Thyroid gland (tissue), 4 donors: ENCODE measurements at regions not wholly inside any gene's neighbourhood (a gene's known extent, or its start where the extent isn't known, plus 50 kb on each side); places are given as distances from the start of the nearest gene placed in this dataset.

ENCODE experiments used
- DNase-seq, 2 donors: peaks; one replicate each; pipeline ENCODE4 v3.0.0-alpha.2; 2019
- H3K27ac ChIP-seq, 3 donors: fragments of 200-600 bp; sonication (generic); 1 replicate in 2 of 3; 2 replicates in 1 of 3; pipeline ENCODE4 v1.5.1; 2016 to 2019; ENCODE audit warnings: mild to moderate bottlenecking in 1 of 3, moderate library complexity in 1 of 3
- H3K27me3 ChIP-seq: fragments of 200-600 bp; sonication (generic); one replicate; pipeline ENCODE4 v1.5.1; 2019
- H3K36me3 ChIP-seq, 2 donors: fragments of 200-600 bp; sonication (generic); one replicate each; pipeline ENCODE4 v1.5.1; 2016 to 2019
- H3K4me1 ChIP-seq, 2 donors: fragments of 200-600 bp; sonication (generic); one replicate each; pipeline ENCODE4 v1.5.1; 2017 to 2019
- H3K4me3 ChIP-seq, 3 donors: fragments of 200-600 bp; sonication (generic); replicated peaks in 1 of 3; 1 replicate in 2 of 3; 2 replicates in 1 of 3; pipeline ENCODE4 v1.5.1; 2016; ENCODE audit warnings: mild to moderate bottlenecking in 1 of 3
- H3K9me3 ChIP-seq: fragments of 200-600 bp; sonication (generic); one replicate; pipeline ENCODE4 v1.5.1; 2017
- POLR2A ChIP-seq, 2 donors: fragments of 450-650 bp; IDR thresholded peaks; one replicate each; pipeline ENCODE4 v1.6.1; 2017; ENCODE audit warnings: antibody characterized with exemption in 2 of 2, mild to moderate bottlenecking in 2 of 2, moderate library complexity in 1 of 2
- WGBS, 2 donors: methylation state at CpG; one replicate each; pipeline ENCODE4 v1.1.5; 2017; 5-methylcytosine and 5-hydroxymethylcytosine counted together
- intact Hi-C: fragments of 100-400 bp; cut with DNase I; formaldehyde crosslinking; loops from one replicate; pipeline ENCODE4 v1.15.1; 2023
- TF ChIP-seq, protein P1 (sequence below), 6 experiments: fragments of 200-600 bp in 3 of 6; fragments of 450-650 bp in 3 of 6; sonication (generic) in 3 of 6; IDR thresholded peaks; one replicate each; pipeline ENCODE4 v1.5.1; 2016 to 2019; ENCODE audit warnings: antibody characterized with exemption in 6 of 6, mild to moderate bottlenecking in 2 of 6, inconsistent platforms in 1 of 6, moderate library complexity in 1 of 6

DNA sequence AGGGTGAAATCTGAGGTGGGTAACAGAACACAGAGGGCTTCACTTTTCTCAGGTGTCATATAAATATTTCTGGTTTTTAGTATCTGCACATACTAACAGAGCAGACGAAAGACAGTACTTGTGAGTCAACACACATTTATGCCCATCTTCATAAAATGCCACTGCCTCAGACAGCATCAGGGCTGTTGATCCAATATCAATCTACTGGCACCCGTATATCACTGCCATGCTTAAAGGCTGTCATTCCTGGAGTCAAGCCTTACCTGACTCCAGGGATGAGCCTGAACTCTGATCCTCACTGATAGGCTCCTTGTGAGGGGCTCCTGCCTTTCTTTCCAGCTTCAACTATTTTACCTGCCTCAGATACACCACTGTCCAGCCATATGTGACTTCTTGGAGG, 595.7 kb downstream of the TFAP2B start:
- no peaks in the 10 kb centered on the region for H3K36me3 ChIP-seq
- no peak overlapping the region for H3K4me3 ChIP-seq
- H3K4me1 ChIP-seq: no peaks in the 10 kb centered on the region
- H3K27ac ChIP-seq: no peak overlapping the region
- TF ChIP-seq, protein P1, sequence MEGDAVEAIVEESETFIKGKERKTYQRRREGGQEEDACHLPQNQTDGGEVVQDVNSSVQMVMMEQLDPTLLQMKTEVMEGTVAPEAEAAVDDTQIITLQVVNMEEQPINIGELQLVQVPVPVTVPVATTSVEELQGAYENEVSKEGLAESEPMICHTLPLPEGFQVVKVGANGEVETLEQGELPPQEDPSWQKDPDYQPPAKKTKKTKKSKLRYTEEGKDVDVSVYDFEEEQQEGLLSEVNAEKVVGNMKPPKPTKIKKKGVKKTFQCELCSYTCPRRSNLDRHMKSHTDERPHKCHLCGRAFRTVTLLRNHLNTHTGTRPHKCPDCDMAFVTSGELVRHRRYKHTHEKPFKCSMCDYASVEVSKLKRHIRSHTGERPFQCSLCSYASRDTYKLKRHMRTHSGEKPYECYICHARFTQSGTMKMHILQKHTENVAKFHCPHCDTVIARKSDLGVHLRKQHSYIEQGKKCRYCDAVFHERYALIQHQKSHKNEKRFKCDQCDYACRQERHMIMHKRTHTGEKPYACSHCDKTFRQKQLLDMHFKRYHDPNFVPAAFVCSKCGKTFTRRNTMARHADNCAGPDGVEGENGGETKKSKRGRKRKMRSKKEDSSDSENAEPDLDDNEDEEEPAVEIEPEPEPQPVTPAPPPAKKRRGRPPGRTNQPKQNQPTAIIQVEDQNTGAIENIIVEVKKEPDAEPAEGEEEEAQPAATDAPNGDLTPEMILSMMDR (IDR thresholded peaks at IDR 0.05): no peak
- TF ChIP-seq POLR2A (IDR thresholded peaks at IDR 0.05): no peak
- no peak for DNase-seq
- no peaks in the 10 kb centered on the region for H3K27me3 ChIP-seq
- intact Hi-C loops: no loop called here
- H3K9me3 ChIP-seq: no peaks in the 10 kb centered on the region
- WGBS, 2 donors: 83 to 96% methylated on average over 2 of the region's 2 CpGs

DNA sequence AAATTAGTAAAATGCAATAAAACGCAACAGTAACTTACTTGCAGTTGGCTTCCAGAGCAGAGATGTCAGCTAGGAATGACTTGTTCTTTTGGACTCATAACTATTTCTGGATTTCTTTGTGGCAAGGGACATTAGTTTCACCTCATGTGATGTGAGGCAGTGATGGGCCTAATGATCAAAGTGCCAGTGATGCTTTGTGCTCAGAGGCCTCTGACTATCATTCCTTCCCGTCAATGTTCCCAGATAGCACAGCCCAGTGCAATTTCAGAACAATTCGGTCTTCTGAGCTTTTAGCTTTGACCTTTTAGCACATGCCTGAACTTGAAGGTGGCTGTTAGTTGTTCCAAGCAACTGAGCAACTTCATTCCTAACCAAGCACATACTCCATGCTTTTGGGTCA, 596.8 kb downstream of the TFAP2B start:
- Histone ChIP-seq H3K4me1 (no peaks in the 10 kb centered on the region), H3K27me3 (no peaks in the 10 kb centered on the region), H3K9me3 (no peaks in the 10 kb centered on the region), H3K4me3 (no peak overlapping the region), H3K27ac (no peak overlapping the region), H3K36me3 (no peaks in the 10 kb centered on the region)
- WGBS, 2 donors: 86 to 89% methylated on average over 3 of the region's 3 CpGs
- TF ChIP-seq POLR2A (IDR thresholded peaks at IDR 0.05): no peak
- TF ChIP-seq, protein P1 (IDR thresholded peaks at IDR 0.05): no peak
- DNase-seq: no peak
- intact Hi-C loops: no loop called here

DNA sequence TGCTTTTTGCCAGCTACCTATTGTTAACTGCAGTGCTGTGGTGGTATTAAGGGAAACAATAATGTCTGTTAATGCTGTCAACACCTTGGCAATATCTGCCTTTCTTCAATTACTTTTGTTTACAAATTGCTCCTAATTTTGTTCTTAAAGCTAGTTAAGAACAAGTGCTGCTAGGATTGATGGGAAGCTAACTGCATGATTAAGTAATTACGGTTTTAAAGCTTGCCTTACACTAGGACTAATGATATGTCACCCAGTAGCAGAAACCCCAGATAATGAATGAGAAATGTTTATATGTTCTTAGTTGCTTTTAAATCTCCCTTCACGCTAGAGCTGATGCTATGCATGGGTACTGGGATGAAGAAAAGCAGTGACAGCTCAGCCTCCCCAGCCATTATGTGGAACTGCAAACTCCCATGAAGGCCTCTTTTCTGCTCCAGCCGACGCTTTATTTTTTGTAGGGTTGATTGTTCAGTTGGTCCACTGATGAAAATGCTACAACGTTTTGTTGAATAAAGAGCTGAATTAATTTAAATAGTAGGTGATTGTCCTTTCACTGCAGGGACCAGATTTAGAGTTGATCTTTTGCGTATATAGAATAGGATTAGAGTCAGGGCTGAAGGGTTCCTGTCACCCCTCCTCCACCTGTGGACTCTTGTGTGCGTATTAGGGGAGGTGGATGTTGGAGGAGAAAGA, 610.5 kb downstream of the TFAP2B start:
- TF ChIP-seq, protein P1 (IDR thresholded peaks at IDR 0.05): no peak
- no peak for TF ChIP-seq POLR2A (IDR thresholded peaks at IDR 0.05)
- no peaks in the 10 kb centered on the region for H3K27me3 ChIP-seq
- H3K9me3 ChIP-seq: no peaks in the 10 kb centered on the region
- no peaks in the 10 kb centered on the region for H3K36me3 ChIP-seq
- intact Hi-C loops: no loop called here
- H3K4me1 ChIP-seq: no peaks in the 10 kb centered on the region
- H3K27ac ChIP-seq: no peak overlapping the region
- H3K4me3 ChIP-seq: no peak overlapping the region
- DNase-seq: no peak
- 64% methylated on average over 7 of the region's 7 CpGs for WGBS, 2 donors

DNA sequence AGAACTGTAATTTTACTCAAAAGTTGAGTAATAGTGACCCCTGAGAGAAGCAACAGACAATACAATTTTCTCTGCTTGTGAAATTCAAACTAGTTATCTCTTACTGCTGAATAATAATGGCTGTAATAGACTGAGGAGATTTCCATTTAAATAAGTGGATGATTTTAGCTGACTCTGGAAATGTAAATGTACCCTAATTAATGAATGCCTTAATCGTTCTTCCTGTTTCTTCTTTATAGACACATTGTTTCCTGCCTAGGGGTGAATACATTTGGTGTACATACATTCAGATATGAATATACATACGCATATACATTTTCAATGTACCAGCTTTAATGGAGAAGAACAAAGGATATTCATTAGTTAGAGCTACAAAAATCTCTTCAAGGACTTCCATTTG, 611.9 kb downstream of the TFAP2B start:
- H3K9me3 ChIP-seq: no peaks in the 10 kb centered on the region
- intact Hi-C loops: no loop called here
- H3K4me1 ChIP-seq: no peaks in the 10 kb centered on the region
- no peak for DNase-seq
- no peak overlapping the region for H3K27ac ChIP-seq
- no peak overlapping the region for H3K4me3 ChIP-seq
- H3K36me3 ChIP-seq: no peaks in the 10 kb centered on the region
- H3K27me3 ChIP-seq: no peaks in the 10 kb centered on the region
- TF ChIP-seq POLR2A (IDR thresholded peaks at IDR 0.05): no peak
- TF ChIP-seq, protein P1 (IDR thresholded peaks at IDR 0.05): no peak
- WGBS, 2 donors: 81 to 87% methylated on average over 2 of the region's 2 CpGs

GRCh38 chr6:51432481-51432880, 613.8 kb downstream of the TFAP2B start:
- H3K4me3 ChIP-seq: no peak overlapping the region
- H3K9me3 ChIP-seq: no peaks in the 10 kb centered on the region
- intact Hi-C loops: no loop called here
- no peaks in the 10 kb centered on the region for H3K36me3 ChIP-seq
- H3K4me1 ChIP-seq: no peaks in the 10 kb centered on the region
- 75 to 85% methylated on average over 3 of the region's 3 CpGs for WGBS, 2 donors
- TF ChIP-seq POLR2A (IDR thresholded peaks at IDR 0.05): no peak
- TF ChIP-seq, protein P1 (IDR thresholded peaks at IDR 0.05): no peak
- no peak overlapping the region for H3K27ac ChIP-seq
- H3K27me3 ChIP-seq: no peaks in the 10 kb centered on the region
- DNase-seq: no peak
